Stimulated activated CD8-positive, alpha-beta memory T cell treated with anti-CD3 and anti-CD28 coated beads, Interleukin-7, amount 100 ng/mL, for 48 hours (primary cell): ENCODE measurements at regions not wholly inside any gene's neighbourhood (a gene's known extent, or its start where the extent isn't known, plus 50 kb on each side); places are given as distances from the start of the nearest gene placed in this dataset.
"Not testable (repeated sequence)": the region's sequence is repeated elsewhere in the genome, so short reads cannot be mapped to it uniquely, and the experiment has no call there.

Source experiments
- DNase-seq, 2 donors: peaks; one replicate each; pipeline ENCODE4 v3.0.0-alpha.2; 2020; ENCODE audit warnings: low read depth in 1 of 2; ENCODE audit errors: extremely low read depth in 1 of 2

GRCh38 chr20:39745380-39745779, 783.2 kb downstream of the DHX35 start:
- no peak for DNase-seq

GRCh38 chr20:39738651-39739050, 776.5 kb downstream of the DHX35 start:
- no peak for DNase-seq

GRCh38 chr20:39736434-39737327, 774.5 kb downstream of the DHX35 start:
- DNase-seq: no peak

GRCh38 chr20:39725513-39725912, 763.4 kb downstream of the DHX35 start:
- not testable (repeated sequence) for DNase-seq

GRCh38 chr20:39719293-39719692, 757.1 kb downstream of the DHX35 start:
- DNase-seq: no peak

GRCh38 chr20:39717936-39718335, 755.8 kb downstream of the DHX35 start:
- no peak for DNase-seq

GRCh38 chr20:39716796-39717341, 754.7 kb downstream of the DHX35 start:
- DNase-seq: no peak

GRCh38 chr20:39713076-39713840, 751.1 kb downstream of the DHX35 start:
- DNase-seq: no peak

GRCh38 chr20:39706184-39706663, 744.1 kb downstream of the DHX35 start:
- DNase-seq: no peak

GRCh38 chr20:39705032-39705431, 742.9 kb downstream of the DHX35 start:
- DNase-seq: no peak

GRCh38 chr20:39703357-39703756, 741.2 kb downstream of the DHX35 start:
- DNase-seq: not testable (repeated sequence)

- no peak for DNase-seq
Measured at GRCh38 chr20:39702701-39703349, 740.7 kb downstream of the DHX35 start.

- DNase-seq: no peak
Measured at GRCh38 chr20:39700528-39700927, 738.4 kb downstream of the DHX35 start.

- no peak for DNase-seq
Measured at GRCh38 chr20:39699166-39699725, 737.1 kb downstream of the DHX35 start.

- DNase-seq: no peak
Measured at GRCh38 chr20:39698752-39699151, 736.6 kb downstream of the DHX35 start.

GRCh38 chr20:39691151-39691862, 729.2 kb downstream of the DHX35 start:
- no peak for DNase-seq

- DNase-seq: no peak
Measured at GRCh38 chr20:39676857-39677391, 714.8 kb downstream of the DHX35 start.

- no peak for DNase-seq
Measured at GRCh38 chr20:39676241-39676640, 714.1 kb downstream of the DHX35 start.

GRCh38 chr20:39674842-39675241, 712.7 kb downstream of the DHX35 start:
- DNase-seq: no peak

- DNase-seq: no peak
Measured at GRCh38 chr20:39670988-39671387, 708.8 kb downstream of the DHX35 start.
